ENCODE measurements at regions not wholly inside any gene's neighbourhood (a gene's known extent, or its start where the extent isn't known, plus 50 kb on each side); places are given as distances from the start of the nearest gene placed in this dataset.

- DNase-seq (ENCODE audit: low read depth): no peak
- no peak for TF ChIP-seq CTCF (IDR thresholded peaks at IDR 0.05; ENCODE audit: low read depth, low read length)
- TF ChIP-seq POLR2A (IDR thresholded peaks at IDR 0.05; ENCODE audit: extremely low read depth, insufficient read length): no peak
- TF ChIP-seq MAX (IDR thresholded peaks at IDR 0.05; ENCODE audit: low read depth, low read length): no peak
- no peak for TF ChIP-seq MYC (IDR thresholded peaks at IDR 0.05; ENCODE audit: low read depth, low read length)
- no peak overlapping the region for H3K4me3 ChIP-seq (ENCODE audit: low read depth, low read length)
Observed at GRCh38 chr7:9752033-9752432, 1221.6 kb upstream of the PHF14 start.

GRCh38 chr7:9761224-9761623, 1212.4 kb upstream of the PHF14 start:
- TF ChIP-seq CTCF (IDR thresholded peaks at IDR 0.05; ENCODE audit: low read depth, low read length): no peak
- TF ChIP-seq POLR2A (IDR thresholded peaks at IDR 0.05; ENCODE audit: extremely low read depth, insufficient read length): no peak
- no peak for TF ChIP-seq MAX (IDR thresholded peaks at IDR 0.05; ENCODE audit: low read depth, low read length)
- TF ChIP-seq MYC (IDR thresholded peaks at IDR 0.05; ENCODE audit: low read depth, low read length): no peak
- H3K4me3 ChIP-seq (ENCODE audit: low read depth, low read length): no peak overlapping the region

GRCh38 chr7:9776900-9777299, 1196.8 kb upstream of the PHF14 start:
- TF ChIP-seq POLR2A (IDR thresholded peaks at IDR 0.05; ENCODE audit: extremely low read depth, insufficient read length) (no peak), MAX (IDR thresholded peaks at IDR 0.05; ENCODE audit: low read depth, low read length) (no peak), MYC (IDR thresholded peaks at IDR 0.05; ENCODE audit: low read depth, low read length) (no peak), CTCF (IDR thresholded peaks at IDR 0.05; ENCODE audit: low read depth, low read length) (no peak)

More at GRCh38 chr7:9761224-9761623, 1212.4 kb upstream of the PHF14 start:
- no peak for DNase-seq (ENCODE audit: low read depth)

GRCh38 chr7:9778367-9778766, 1195.3 kb upstream of the PHF14 start:
- no peak overlapping the region for H3K4me3 ChIP-seq (ENCODE audit: low read depth, low read length)
- TF ChIP-seq MYC (IDR thresholded peaks at IDR 0.05; ENCODE audit: low read depth, low read length): no peak
- no peak for DNase-seq (ENCODE audit: low read depth)

More at GRCh38 chr7:9776900-9777299, 1196.8 kb upstream of the PHF14 start:
- DNase-seq (ENCODE audit: low read depth): peak; percentile 9
- no peak overlapping the region for H3K4me3 ChIP-seq (ENCODE audit: low read depth, low read length)

- DNase-seq (ENCODE audit: low read depth): no peak
- H3K4me3 ChIP-seq (ENCODE audit: low read depth, low read length): no peak overlapping the region
- TF ChIP-seq POLR2A (IDR thresholded peaks at IDR 0.05; ENCODE audit: extremely low read depth, insufficient read length): no peak
- no peak for TF ChIP-seq MYC (IDR thresholded peaks at IDR 0.05; ENCODE audit: low read depth, low read length)
- TF ChIP-seq CTCF (IDR thresholded peaks at IDR 0.05; ENCODE audit: low read depth, low read length): no peak
- no peak for TF ChIP-seq MAX (IDR thresholded peaks at IDR 0.05; ENCODE audit: low read depth, low read length)
Observed at GRCh38 chr7:9781710-9782109, 1192.0 kb upstream of the PHF14 start.

GRCh38 chr7:9782275-9782674, 1191.4 kb upstream of the PHF14 start:
- TF ChIP-seq MAX (IDR thresholded peaks at IDR 0.05; ENCODE audit: low read depth, low read length) (no peak), CTCF (IDR thresholded peaks at IDR 0.05; ENCODE audit: low read depth, low read length) (no peak), POLR2A (IDR thresholded peaks at IDR 0.05; ENCODE audit: extremely low read depth, insufficient read length) (no peak), MYC (IDR thresholded peaks at IDR 0.05; ENCODE audit: low read depth, low read length) (no peak)
- DNase-seq (ENCODE audit: low read depth): no peak
- H3K4me3 ChIP-seq (ENCODE audit: low read depth, low read length): no peak overlapping the region

All from NB4 (cell line).